ENCODE measurements at regions not wholly inside any gene's neighbourhood (a gene's known extent, or its start where the extent isn't known, plus 50 kb on each side); places are given as distances from the start of the nearest gene placed in this dataset.

DNA sequence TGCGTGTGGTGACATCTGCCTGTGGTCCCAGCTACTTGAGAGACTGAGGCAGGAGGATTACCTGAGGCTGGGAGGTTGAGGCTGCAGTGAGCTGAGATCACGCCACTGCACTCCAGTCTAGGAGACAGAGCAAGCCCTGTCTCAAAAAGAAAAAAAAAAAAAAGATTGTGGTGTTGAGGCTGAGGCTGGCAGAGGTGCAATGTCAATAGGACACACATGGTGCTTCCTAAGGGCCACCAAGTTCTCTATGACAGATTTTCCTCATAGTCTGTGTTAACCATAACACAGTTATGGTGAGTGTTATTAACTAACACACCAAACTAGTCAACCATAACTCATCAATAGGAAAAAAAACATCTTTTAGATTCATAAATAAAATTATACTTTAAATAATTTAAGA is 494.4 kb downstream of the TMX3 start:
- TF ChIP-seq, protein P1, sequence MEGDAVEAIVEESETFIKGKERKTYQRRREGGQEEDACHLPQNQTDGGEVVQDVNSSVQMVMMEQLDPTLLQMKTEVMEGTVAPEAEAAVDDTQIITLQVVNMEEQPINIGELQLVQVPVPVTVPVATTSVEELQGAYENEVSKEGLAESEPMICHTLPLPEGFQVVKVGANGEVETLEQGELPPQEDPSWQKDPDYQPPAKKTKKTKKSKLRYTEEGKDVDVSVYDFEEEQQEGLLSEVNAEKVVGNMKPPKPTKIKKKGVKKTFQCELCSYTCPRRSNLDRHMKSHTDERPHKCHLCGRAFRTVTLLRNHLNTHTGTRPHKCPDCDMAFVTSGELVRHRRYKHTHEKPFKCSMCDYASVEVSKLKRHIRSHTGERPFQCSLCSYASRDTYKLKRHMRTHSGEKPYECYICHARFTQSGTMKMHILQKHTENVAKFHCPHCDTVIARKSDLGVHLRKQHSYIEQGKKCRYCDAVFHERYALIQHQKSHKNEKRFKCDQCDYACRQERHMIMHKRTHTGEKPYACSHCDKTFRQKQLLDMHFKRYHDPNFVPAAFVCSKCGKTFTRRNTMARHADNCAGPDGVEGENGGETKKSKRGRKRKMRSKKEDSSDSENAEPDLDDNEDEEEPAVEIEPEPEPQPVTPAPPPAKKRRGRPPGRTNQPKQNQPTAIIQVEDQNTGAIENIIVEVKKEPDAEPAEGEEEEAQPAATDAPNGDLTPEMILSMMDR (IDR thresholded peaks at IDR 0.05; ENCODE audit: control insufficient read depth, extremely low read depth, insufficient read depth): no peak
- DNase-seq (ENCODE audit: low read depth): no peak
- no peak overlapping the region for H3K4me3 ChIP-seq (ENCODE audit: low read depth, low read length)

DNA sequence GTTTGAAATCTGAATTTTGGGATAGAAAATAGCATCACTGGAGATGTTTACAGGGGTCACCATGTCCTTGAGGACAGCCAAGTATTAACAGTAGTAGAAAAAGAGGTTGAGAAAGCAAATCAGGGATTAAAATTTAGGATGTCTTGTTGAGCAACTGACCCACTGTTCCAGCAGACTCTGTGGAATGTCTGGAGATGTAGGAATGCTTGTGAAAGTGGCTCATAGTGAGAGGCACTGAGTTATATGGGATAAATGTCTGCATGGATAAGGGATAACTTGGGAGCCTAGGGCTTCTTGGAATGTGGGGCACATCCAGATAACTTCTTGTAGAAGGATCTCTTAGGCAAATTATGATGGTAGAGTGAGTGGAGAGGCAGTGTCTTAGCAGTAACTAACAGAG is 495.0 kb downstream of the TMX3 start:
- no peak overlapping the region for H3K4me3 ChIP-seq (ENCODE audit: low read depth, low read length)
- DNase-seq (ENCODE audit: low read depth): no peak
- TF ChIP-seq, protein P1 (IDR thresholded peaks at IDR 0.05; ENCODE audit: control insufficient read depth, extremely low read depth, insufficient read depth): no peak

DNA sequence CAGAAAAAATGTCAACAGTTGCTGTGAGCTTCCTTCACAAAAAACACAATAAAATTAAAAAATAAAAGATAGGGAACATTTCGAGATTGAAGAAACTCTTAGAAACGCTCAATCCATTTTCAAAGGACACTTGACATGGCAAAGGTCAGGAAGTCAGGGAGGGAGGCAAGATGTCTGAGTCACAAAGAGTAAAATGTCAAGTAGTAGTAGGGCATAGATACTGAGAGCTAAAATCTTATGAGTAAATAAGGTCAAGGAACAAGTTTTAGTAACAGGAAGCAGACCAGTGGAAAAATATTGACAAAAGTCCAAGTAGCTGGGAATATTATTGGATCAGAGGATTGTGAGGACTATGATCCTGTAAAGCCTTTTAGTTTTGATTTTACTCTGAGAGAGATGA is 495.6 kb downstream of the TMX3 start:
- no peak overlapping the region for H3K4me3 ChIP-seq (ENCODE audit: low read depth, low read length)
- DNase-seq (ENCODE audit: low read depth): no peak
- TF ChIP-seq, protein P1 (IDR thresholded peaks at IDR 0.05; ENCODE audit: control insufficient read depth, extremely low read depth, insufficient read depth): no peak

DNA sequence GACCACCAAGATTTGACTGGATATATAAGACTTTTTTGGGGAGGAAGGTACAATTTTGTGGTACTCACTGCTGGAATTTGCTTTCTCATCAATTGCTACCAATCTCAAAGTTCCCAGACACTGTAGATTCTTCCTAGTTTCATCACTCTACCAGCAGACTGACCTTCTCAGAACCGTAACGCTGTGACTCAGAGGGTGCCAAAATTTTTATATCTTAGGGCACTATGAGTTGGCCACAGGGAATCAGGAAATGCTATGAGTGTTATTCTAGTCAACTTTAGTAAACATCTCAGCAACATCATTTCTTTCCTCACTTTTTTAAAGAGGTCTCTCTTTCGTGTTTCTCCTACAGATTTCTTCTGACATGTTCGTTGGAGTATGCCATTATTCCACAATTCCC is 499.0 kb downstream of the TMX3 start:
- DNase-seq (ENCODE audit: low read depth): no peak
- H3K4me3 ChIP-seq (ENCODE audit: low read depth, low read length): no peak overlapping the region
- TF ChIP-seq, protein P1 (IDR thresholded peaks at IDR 0.05; ENCODE audit: control insufficient read depth, extremely low read depth, insufficient read depth): no peak

DNA sequence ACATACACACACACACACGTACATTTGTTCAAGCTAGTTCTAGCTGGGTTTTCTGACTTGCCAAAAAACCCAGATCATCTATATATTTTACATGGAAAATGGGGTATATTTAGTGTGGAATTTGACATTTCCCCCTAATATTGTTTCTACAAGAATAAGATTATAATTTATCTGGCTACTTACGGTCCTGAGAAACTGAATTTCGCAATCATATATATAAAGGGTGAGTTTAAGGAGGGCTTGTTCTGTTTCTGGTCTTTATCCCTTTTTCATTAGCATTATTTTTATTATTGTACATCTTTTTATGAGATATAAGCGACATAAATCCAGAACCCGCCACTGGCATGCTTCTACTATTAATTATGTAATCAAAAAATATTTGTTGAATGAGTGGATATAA is 528.9 kb downstream of the TMX3 start:
- DNase-seq (ENCODE audit: low read depth): no peak
- no peak overlapping the region for H3K4me3 ChIP-seq (ENCODE audit: low read depth, low read length)
- TF ChIP-seq, protein P1 (IDR thresholded peaks at IDR 0.05; ENCODE audit: control insufficient read depth, extremely low read depth, insufficient read depth): no peak

DNA sequence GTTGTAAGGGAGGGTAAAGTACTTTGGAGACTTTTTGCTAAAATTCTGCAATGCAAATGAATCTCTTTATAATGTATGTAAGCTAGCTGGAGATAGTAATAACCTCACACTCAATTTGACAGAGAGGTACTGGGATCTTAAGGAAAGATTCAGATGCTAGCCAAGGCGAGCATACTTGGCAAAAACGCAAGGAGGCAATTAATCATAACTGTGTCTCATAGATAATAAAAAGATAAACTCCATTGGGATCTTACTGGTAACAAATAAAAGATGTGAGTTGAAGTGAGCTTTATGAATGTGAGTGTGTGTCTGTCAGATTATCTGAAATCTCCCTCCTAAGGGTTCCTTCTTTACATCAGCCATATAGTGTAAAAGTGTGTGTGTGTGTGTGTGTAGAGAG is 533.0 kb downstream of the TMX3 start:
- H3K4me3 ChIP-seq (ENCODE audit: low read depth, low read length): no peak overlapping the region
- no peak for DNase-seq (ENCODE audit: low read depth)
- TF ChIP-seq, protein P1 (IDR thresholded peaks at IDR 0.05; ENCODE audit: control insufficient read depth, extremely low read depth, insufficient read depth): no peak

DNA sequence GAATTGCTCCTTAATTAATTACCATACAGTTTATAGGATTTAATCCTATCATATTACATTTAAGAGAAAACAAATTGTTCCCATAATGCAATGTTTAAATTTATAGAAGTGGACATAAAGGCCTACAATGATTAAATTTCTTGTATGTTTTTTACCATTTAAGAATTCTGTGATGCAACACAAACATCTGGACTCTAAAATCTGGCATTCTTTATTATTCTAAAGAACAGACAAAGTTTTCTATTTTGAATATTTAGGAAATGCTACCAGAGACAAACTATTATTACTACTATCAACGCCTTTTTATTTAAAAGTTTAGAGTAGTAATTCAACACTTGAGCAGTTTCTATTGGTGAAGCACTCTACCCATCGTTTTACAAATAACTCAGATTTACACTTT is 535.1 kb downstream of the TMX3 start:
- H3K4me3 ChIP-seq (ENCODE audit: low read depth, low read length): no peak overlapping the region
- TF ChIP-seq, protein P1 (IDR thresholded peaks at IDR 0.05; ENCODE audit: control insufficient read depth, extremely low read depth, insufficient read depth): no peak
- no peak for DNase-seq (ENCODE audit: low read depth)
